Esophagus squamous epithelium (tissue), 5 donors: ENCODE measurements at regions not wholly inside any gene's neighbourhood (a gene's known extent, or its start where the extent isn't known, plus 50 kb on each side); places are given as distances from the start of the nearest gene placed in this dataset.

ENCODE experiments used
- DNase-seq: peaks from one replicate; lab custom pipeline; 2025; lab: John Stamatoyannopoulos, UW
- H3K27ac ChIP-seq, 4 donors: fragments of 200-600 bp; sonication (generic); one replicate each; pipeline ENCODE4 v1.5.1; 2016 to 2019; ENCODE audit warnings: mild to moderate bottlenecking in 1 of 4
- H3K27me3 ChIP-seq, 4 donors: fragments of 200-600 bp; sonication (generic); 1 replicate in 3 of 4; 2 replicates in 1 of 4; pipeline versions ENCODE4 v1.5.1 to v1.6.0; 2017 to 2021; ENCODE audit warnings: antibody characterized with exemption in 1 of 4
- H3K36me3 ChIP-seq, 3 donors: fragments of 200-600 bp; sonication (generic); one replicate each; pipeline ENCODE4 v1.5.1; 2016 to 2019
- H3K4me1 ChIP-seq, 3 donors: fragments of 200-600 bp; sonication (generic); one replicate each; pipeline ENCODE4 v1.5.1; 2017 to 2019
- H3K4me3 ChIP-seq, 4 donors: fragments of 200-600 bp; sonication (generic); 1 replicate in 3 of 4; 2 replicates in 1 of 4; pipeline ENCODE4 v1.5.1; 2016 to 2019; ENCODE audit warnings: mild to moderate bottlenecking in 2 of 4, moderate library complexity in 1 of 4
- H3K9me3 ChIP-seq, 3 donors: fragments of 200-600 bp; sonication (generic); one replicate each; pipeline ENCODE4 v1.5.1; 2016 to 2019
- POLR2A ChIP-seq, 4 donors: fragments of 450-650 bp; IDR thresholded peaks; one replicate each; pipeline ENCODE4 v1.6.1; 2017; ENCODE audit warnings: antibody characterized with exemption in 4 of 4, mild to moderate bottlenecking in 4 of 4, moderate library complexity in 3 of 4
- WGBS, 2 donors: methylation state at CpG; one replicate each; pipeline ENCODE4 v1.1.5; 2018; 5-methylcytosine and 5-hydroxymethylcytosine counted together
- intact Hi-C: fragments of 100-400 bp; cut with DNase I; formaldehyde crosslinking; loops from one replicate; pipeline ENCODE4 v1.15.0; 2022
- TF ChIP-seq, protein P1 (sequence below), 6 experiments: fragments of 450-650 bp in 4 of 6; fragments of 200-600 bp in 2 of 6; sonication (generic) in 2 of 6; IDR thresholded peaks; one replicate each; pipeline ENCODE4 v1.5.1; 2016 to 2019; ENCODE audit warnings: antibody characterized with exemption in 6 of 6, mild to moderate bottlenecking in 4 of 6, moderate library complexity in 4 of 6
- donor health status: DM: yes; HTN: yes; CAD: no.

DNA sequence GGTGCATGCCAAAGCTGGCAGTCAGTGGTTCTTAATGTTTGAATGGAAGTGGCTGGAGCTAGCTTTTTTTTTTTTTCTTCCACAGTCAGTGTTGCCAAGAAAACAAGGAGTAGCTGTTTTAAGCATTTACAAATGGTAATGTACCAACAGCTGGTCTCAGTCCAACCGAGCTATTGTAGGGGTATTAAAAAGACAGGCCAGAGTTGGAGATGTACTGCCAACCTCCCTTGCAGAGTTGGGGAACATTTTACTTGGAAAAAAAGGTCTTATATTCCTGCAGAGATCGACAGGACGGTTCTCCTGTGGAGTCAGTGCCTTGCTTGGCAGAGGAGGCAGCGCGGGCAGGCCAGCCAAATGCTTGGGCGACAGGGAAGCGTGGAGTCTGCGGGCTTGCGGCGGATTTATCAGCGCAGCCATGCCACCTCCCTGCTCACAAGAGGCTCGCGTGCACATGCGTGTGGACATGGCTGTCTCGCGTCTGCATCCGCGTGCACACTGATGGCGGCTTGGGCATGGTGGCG is 338.1 kb downstream of the RPS6KC1 start:
- no peak for TF ChIP-seq POLR2A (IDR thresholded peaks at IDR 0.05)
- TF ChIP-seq, protein P1, sequence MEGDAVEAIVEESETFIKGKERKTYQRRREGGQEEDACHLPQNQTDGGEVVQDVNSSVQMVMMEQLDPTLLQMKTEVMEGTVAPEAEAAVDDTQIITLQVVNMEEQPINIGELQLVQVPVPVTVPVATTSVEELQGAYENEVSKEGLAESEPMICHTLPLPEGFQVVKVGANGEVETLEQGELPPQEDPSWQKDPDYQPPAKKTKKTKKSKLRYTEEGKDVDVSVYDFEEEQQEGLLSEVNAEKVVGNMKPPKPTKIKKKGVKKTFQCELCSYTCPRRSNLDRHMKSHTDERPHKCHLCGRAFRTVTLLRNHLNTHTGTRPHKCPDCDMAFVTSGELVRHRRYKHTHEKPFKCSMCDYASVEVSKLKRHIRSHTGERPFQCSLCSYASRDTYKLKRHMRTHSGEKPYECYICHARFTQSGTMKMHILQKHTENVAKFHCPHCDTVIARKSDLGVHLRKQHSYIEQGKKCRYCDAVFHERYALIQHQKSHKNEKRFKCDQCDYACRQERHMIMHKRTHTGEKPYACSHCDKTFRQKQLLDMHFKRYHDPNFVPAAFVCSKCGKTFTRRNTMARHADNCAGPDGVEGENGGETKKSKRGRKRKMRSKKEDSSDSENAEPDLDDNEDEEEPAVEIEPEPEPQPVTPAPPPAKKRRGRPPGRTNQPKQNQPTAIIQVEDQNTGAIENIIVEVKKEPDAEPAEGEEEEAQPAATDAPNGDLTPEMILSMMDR (IDR thresholded peaks at IDR 0.05), result no peak
- Histone ChIP-seq H3K27me3 (peaks cover 0 to 4% (median 0%) of the 10 kb centered on the region in 4 donors), H3K9me3 (no peaks in the 10 kb centered on the region), H3K27ac (no peak overlapping the region), H3K4me1 (no peaks in the 10 kb centered on the region), H3K36me3 (no peaks in the 10 kb centered on the region), H3K4me3 (no peak overlapping the region)
- no peak for DNase-seq
- WGBS, 2 donors, result 71 to 87% methylated on average over 9 to 20 of the region's 20 CpGs
- intact Hi-C loops, result no loop called here

DNA sequence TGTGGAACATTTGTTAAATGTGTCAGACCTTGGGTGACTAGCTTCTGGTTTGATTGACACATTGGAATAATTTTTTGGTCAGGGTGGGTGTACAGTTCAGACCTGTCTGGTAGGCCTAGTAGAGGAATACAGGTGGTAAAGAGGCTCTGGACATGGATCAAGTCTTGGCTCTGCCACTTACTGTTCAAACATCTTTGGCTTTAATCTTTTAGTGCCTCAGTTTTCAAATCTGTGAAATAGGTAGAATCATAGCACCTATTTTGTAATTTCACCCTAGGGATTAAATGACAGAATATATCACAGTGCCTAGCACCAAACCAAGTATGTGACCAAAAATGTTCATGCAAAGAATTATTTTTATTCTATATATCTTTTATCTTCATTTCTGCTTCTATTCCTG is 340.4 kb downstream of the RPS6KC1 start:
- Histone ChIP-seq H3K27ac (no peak overlapping the region), H3K9me3 (no peaks in the 10 kb centered on the region), H3K27me3 (peaks cover 0 to 4% (median 0%) of the 10 kb centered on the region in 4 donors), H3K4me1 (no peaks in the 10 kb centered on the region), H3K36me3 (no peaks in the 10 kb centered on the region), H3K4me3 (no peak overlapping the region)
- no peak for TF ChIP-seq POLR2A (IDR thresholded peaks at IDR 0.05)
- no peak for DNase-seq
- intact Hi-C loops, result no loop called here

DNA sequence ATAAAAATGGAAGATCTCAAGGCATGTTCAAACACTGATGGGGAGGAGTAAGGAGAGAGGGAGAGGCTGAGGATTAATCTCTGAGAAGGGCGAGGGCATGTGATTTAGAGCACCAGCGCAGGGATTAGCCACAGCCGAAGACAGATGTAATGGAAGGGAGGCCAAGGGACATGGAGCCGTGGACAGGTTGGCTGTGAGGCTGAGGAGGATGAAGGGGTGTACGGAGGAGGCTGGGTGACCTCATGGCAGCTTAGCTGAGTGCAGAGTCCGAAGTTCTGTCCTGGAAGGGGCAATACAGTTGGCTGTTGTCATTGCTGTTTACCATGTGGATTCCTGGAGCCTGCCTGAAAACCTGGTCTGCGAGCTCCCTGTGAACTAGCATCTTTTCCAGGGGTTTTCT is 342.8 kb downstream of the RPS6KC1 start:
- TF ChIP-seq POLR2A (IDR thresholded peaks at IDR 0.05), result no peak
- TF ChIP-seq, protein P1 (IDR thresholded peaks at IDR 0.05), result no peak
- Histone ChIP-seq H3K27me3 (no peaks in the 10 kb centered on the region), H3K4me1 (no peaks in the 10 kb centered on the region), H3K4me3 (no peak overlapping the region), H3K36me3 (no peaks in the 10 kb centered on the region), H3K9me3 (no peaks in the 10 kb centered on the region), H3K27ac (no peak overlapping the region)
- intact Hi-C loops, result no loop called here
- DNase-seq, result no peak
- WGBS, 2 donors, result 73 to 75% methylated on average over 7 of the region's 7 CpGs

DNA sequence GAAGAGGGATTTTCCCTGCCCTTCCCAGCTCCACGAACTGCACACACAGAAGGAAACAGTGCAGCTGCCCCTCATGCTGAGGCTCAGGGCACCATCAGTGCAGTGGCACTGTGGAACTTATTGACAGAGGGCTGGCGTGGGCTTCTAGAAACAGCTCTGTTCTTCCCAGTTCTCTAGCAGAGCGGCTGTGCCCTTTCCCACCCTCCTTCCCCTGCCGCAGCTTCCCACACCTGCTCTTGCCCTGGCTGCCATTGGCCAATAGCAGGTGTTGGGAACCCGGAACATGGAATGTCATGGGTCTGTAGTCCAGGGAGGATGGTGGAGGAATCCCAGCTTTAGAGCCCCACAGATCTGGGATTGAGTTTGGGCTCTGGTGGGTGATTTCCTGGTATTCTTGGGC is 343.8 kb downstream of the RPS6KC1 start:
- intact Hi-C loops, result no loop called here
- no peak overlapping the region for H3K27ac ChIP-seq
- H3K36me3 ChIP-seq, result no peaks in the 10 kb centered on the region
- TF ChIP-seq POLR2A (IDR thresholded peaks at IDR 0.05), result no peak
- TF ChIP-seq, protein P1 (IDR thresholded peaks at IDR 0.05), result no peak
- 65 to 71% methylated on average over 3 to 5 of the region's 5 CpGs for WGBS, 2 donors
- DNase-seq, result no peak
- H3K9me3 ChIP-seq, result no peaks in the 10 kb centered on the region
- no peak overlapping the region for H3K4me3 ChIP-seq
- no peaks in the 10 kb centered on the region for H3K4me1 ChIP-seq
- H3K27me3 ChIP-seq, result no peaks in the 10 kb centered on the region

DNA sequence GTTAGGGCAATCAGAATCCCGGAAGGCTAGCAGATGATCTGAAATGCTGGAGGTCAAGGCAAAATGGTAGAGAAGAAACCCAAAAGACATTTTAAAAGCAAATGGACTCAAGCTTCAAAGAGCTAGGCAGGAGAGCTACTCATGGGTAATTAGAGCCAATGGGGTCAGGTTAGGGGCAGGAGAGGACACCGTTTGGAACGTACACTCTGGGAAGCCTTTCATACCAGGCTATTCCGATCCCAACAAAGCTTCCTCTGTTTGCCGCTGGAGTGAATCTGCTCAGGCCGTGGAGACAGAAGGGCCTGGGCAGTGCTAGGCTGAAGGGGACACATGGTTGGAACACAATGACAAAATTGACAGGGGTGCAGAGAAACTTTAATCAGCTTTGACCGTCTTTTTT is 346.6 kb downstream of the RPS6KC1 start:
- intact Hi-C loops, result no loop called here
- Histone ChIP-seq H3K27me3 (no peaks in the 10 kb centered on the region), H3K9me3 (no peaks in the 10 kb centered on the region), H3K36me3 (no peaks in the 10 kb centered on the region), H3K27ac (no peak overlapping the region), H3K4me1 (no peaks in the 10 kb centered on the region), H3K4me3 (no peak overlapping the region)
- DNase-seq, result no peak
- WGBS, 2 donors, result 85 to 92% methylated on average over 7 of the region's 7 CpGs
- TF ChIP-seq POLR2A (IDR thresholded peaks at IDR 0.05), result no peak
- TF ChIP-seq, protein P1 (IDR thresholded peaks at IDR 0.05), result no peak

DNA sequence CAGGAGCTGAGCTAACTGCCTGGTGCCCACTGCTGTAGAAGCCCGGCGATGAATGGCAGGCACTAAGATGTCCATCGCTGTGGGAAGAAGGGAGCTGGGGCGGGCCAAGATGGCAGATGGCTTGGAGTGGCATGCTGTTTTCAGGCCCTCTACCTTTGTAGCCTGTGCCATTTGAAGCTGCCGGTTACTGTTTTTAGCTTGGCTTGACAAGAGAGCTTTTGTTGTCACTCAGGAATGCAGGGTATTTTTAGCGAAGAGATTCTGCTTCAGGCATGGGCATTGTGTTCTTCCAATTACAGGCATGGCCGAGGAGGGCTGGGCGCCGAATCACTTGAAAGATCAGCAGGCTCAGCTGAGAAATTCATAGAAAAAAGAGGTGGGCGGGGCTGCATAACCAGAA is 348.7 kb downstream of the RPS6KC1 start:
- no peak for DNase-seq
- H3K27me3 ChIP-seq, result no peaks in the 10 kb centered on the region
- H3K27ac ChIP-seq, result no peak overlapping the region
- intact Hi-C loops, result loop anchor here (10.0 kb wide), 1 partner anchor 1525 kb away; no protein-coding TSS in a partner anchor
- H3K9me3 ChIP-seq, result no peaks in the 10 kb centered on the region
- H3K4me3 ChIP-seq, result no peak overlapping the region
- WGBS, 2 donors, result 42 to 58% methylated on average over 6 to 7 of the region's 10 CpGs
- H3K4me1 ChIP-seq, result no peaks in the 10 kb centered on the region
- no peak for TF ChIP-seq POLR2A (IDR thresholded peaks at IDR 0.05)
- TF ChIP-seq, protein P1 (IDR thresholded peaks at IDR 0.05), result no peak
- no peaks in the 10 kb centered on the region for H3K36me3 ChIP-seq
